IMR-90 (cell line): ENCODE measurements at regions not wholly inside any gene's neighbourhood (a gene's known extent, or its start where the extent isn't known, plus 50 kb on each side); places are given as distances from the start of the nearest gene placed in this dataset.

ENCODE experiments used
- ATAC-seq: fragments of 200-7000 bp; cut with Tn5 transposase; 2 replicates; pipeline ENCODE4 v1.9.1; 2020; ENCODE audit warnings: low read depth, mild to moderate bottlenecking, moderate library complexity
- BruUV-seq: library from RNA; stranded (reverse); fragments of 400-500 nt; replicated peaks from 2 replicates; lab custom pipeline; 2021; lab: Mats Ljungman, UMichigan
- CTCF ChIA-PET: fragments of 300-600 bp; formaldehyde crosslinking; extraction: SDS; loops from one replicate; lab custom pipeline; 2021; ENCODE audit warnings: antibody characterized with exemption; lab: Yijun Ruan, JAX
- POLR2A ChIA-PET: fragments of 300-600 bp; sonication (Branson Sonifier 250); formaldehyde crosslinking; loops from one replicate; lab custom pipeline; 2022; ENCODE audit warnings: antibody characterized with exemption; ENCODE audit not compliant: unreplicated experiment; lab: Charles Lee
- DNase-seq: peaks from one replicate; pipeline ENCODE4 v3.0.0; 2013
- H2AFZ ChIP-seq: replicated peaks from 2 replicates; pipeline ENCODE3; 2013; ENCODE audit warnings: low read length, mild to moderate bottlenecking; ENCODE audit not compliant: poor library complexity
- H2AK5ac ChIP-seq: 2 replicates; pipeline ENCODE4 v1.6.1; 2013; ENCODE audit warnings: low read depth, low read length, inconsistent platforms
- H2AK9ac ChIP-seq: replicated peaks from 2 replicates; pipeline ENCODE3; 2013; ENCODE audit warnings: mild to moderate bottlenecking, low read depth, low read length, moderate library complexity; ENCODE audit not compliant: poor library complexity
- H2BK120ac ChIP-seq: 2 replicates; pipeline ENCODE4 v1.6.1; 2013; ENCODE audit warnings: low read depth, low read length, inconsistent platforms
- H2BK15ac ChIP-seq: 3 replicates; pipeline ENCODE4 v1.6.1; 2013; ENCODE audit warnings: low read depth, low read length, inconsistent platforms
- H2BK20ac ChIP-seq: 2 replicates; pipeline ENCODE4 v1.6.1; 2013; ENCODE audit warnings: low read depth, mild to moderate bottlenecking, inconsistent platforms, low read length, moderate library complexity
- H2BK5ac ChIP-seq: 2 replicates; pipeline ENCODE4 v1.6.1; 2013; ENCODE audit warnings: mild to moderate bottlenecking, low read depth, low read length, inconsistent platforms; ENCODE audit not compliant: poor library complexity, severe bottlenecking
- H3K14ac ChIP-seq: replicated peaks from 2 replicates; pipeline ENCODE4 v1.6.1; 2013; ENCODE audit warnings: low read depth, low read length, inconsistent platforms
- H3K18ac ChIP-seq: 2 replicates; pipeline ENCODE4 v1.6.1; 2013; ENCODE audit warnings: low read depth, low read length, control low read depth
- H3K23ac ChIP-seq: 2 replicates; pipeline ENCODE4 v1.6.1; 2013; ENCODE audit warnings: low read depth, low read length, inconsistent platforms
- H3K27ac ChIP-seq: 2 replicates; pipeline ENCODE4 v1.5.1; 2013; ENCODE audit warnings: mild to moderate bottlenecking, control low read depth, low read length; ENCODE audit not compliant: insufficient read depth
- H3K27me3 ChIP-seq: 2 replicates; pipeline ENCODE4 v1.6.1; 2013; ENCODE audit warnings: low read length; ENCODE audit not compliant: control insufficient read depth, insufficient read depth
- H3K36me3 ChIP-seq: 2 replicates; pipeline ENCODE4 v1.6.1; 2013; ENCODE audit warnings: low read length, mixed read lengths; ENCODE audit not compliant: control insufficient read depth, insufficient read depth
- H3K4ac ChIP-seq: 2 replicates; pipeline ENCODE4 v1.6.1; 2013; ENCODE audit warnings: low read depth, low read length, inconsistent platforms
- H3K4me1 ChIP-seq: 2 replicates; pipeline ENCODE4 v1.6.1; 2013; ENCODE audit warnings: low read length, mixed read lengths; ENCODE audit not compliant: control insufficient read depth, insufficient read depth
- H3K4me2 ChIP-seq: 2 replicates; pipeline ENCODE4 v1.6.1; 2013; ENCODE audit warnings: low read depth, mild to moderate bottlenecking, control low read depth, low read length, moderate library complexity
- H3K4me3 ChIP-seq: 2 replicates; pipeline ENCODE4 v1.5.1; 2013; ENCODE audit warnings: low read depth, mild to moderate bottlenecking, control low read depth, low read length, moderate library complexity; ENCODE audit not compliant: insufficient read depth
- H3K56ac ChIP-seq: 2 replicates; pipeline ENCODE4 v1.6.1; 2013; ENCODE audit warnings: low read length, inconsistent platforms; ENCODE audit not compliant: insufficient read depth; ENCODE audit errors: extremely low read depth
- H3K79me1 ChIP-seq, 2 experiments: 2 replicates each; pipeline ENCODE4 v1.6.1; 2013; ENCODE audit warnings: low read length in 2 of 2, inconsistent platforms in 1 of 2, low read depth in 1 of 2
- H3K9ac ChIP-seq: 2 replicates; pipeline ENCODE4 v1.6.1; 2013; ENCODE audit warnings: low read depth, low read length, control low read depth
- H3K9me1 ChIP-seq: 2 replicates; pipeline ENCODE4 v1.6.1; 2013; ENCODE audit warnings: low read length, inconsistent platforms; ENCODE audit not compliant: insufficient read depth
- H3K9me3 ChIP-seq: 2 replicates; pipeline ENCODE4 v1.6.1; 2013; ENCODE audit warnings: low read length; ENCODE audit not compliant: control insufficient read depth, insufficient read depth
- H4K20me1 ChIP-seq: 2 replicates; pipeline ENCODE4 v1.6.1; 2013; ENCODE audit warnings: low read length, inconsistent platforms; ENCODE audit not compliant: insufficient read depth
- H4K5ac ChIP-seq: 2 replicates; pipeline ENCODE4 v1.6.1; 2013; ENCODE audit warnings: mild to moderate bottlenecking, low read depth, low read length, control low read depth
- H4K8ac ChIP-seq, 2 experiments: 2 replicates each; pipeline ENCODE4 v1.6.1; 2013; ENCODE audit warnings: low read depth in 2 of 2, low read length in 2 of 2, control low read depth in 1 of 2, inconsistent platforms in 1 of 2
- H4K91ac ChIP-seq: 2 replicates; pipeline ENCODE4 v1.6.1; 2013; ENCODE audit warnings: low read depth, low read length, inconsistent platforms; ENCODE audit not compliant: insufficient read depth
- BHLHE40 ChIP-seq: fragments of 150-350 bp; IDR thresholded peaks from 2 replicates; pipeline ENCODE4 v1.6.1; 2016; ENCODE audit warnings: mild to moderate bottlenecking, low read depth, low read length
- CTCF ChIP-seq: conservative IDR thresholded peaks from 2 replicates; pipeline ENCODE4 v1.5.1; 2012; ENCODE audit warnings: mild to moderate bottlenecking, low read depth, low read length, improper control_type of control experiment
- FOS ChIP-seq: fragments of 150-350 bp; IDR thresholded peaks from 2 replicates; pipeline ENCODE4 v1.6.1; 2016; ENCODE audit warnings: low read depth, low read length
- MAFK ChIP-seq: IDR thresholded peaks from 2 replicates; pipeline ENCODE4 v1.6.1; 2012; ENCODE audit warnings: low read depth, low read length, improper control_type of control experiment
- MXI1 ChIP-seq: IDR thresholded peaks from 2 replicates; pipeline ENCODE4 v1.6.1; 2012; ENCODE audit warnings: low read depth, mild to moderate bottlenecking, low read length, moderate library complexity, borderline replicate concordance
- POLR2A ChIP-seq: IDR thresholded peaks from 2 replicates; pipeline ENCODE4 v1.6.1; 2012; ENCODE audit warnings: mild to moderate bottlenecking, low read depth, low read length
- RAD21 ChIP-seq: IDR thresholded peaks from 2 replicates; pipeline ENCODE4 v1.6.1; 2012; ENCODE audit warnings: low read length, improper control_type of control experiment
- RCOR1 ChIP-seq: IDR thresholded peaks from 2 replicates; pipeline ENCODE4 v1.6.1; 2012; ENCODE audit warnings: mild to moderate bottlenecking, low read length, improper control_type of control experiment; ENCODE audit not compliant: insufficient replicate concordance
- SMC3 ChIP-seq: fragments of 150-350 bp; IDR thresholded peaks from 2 replicates; pipeline ENCODE4 v1.6.1; 2016; ENCODE audit warnings: low read depth, mild to moderate bottlenecking, antibody characterized with exemption, low read length, moderate library complexity
- WGBS, 2 experiments: methylation state at CpG; one replicate each; pipeline versions ENCODE4 v1.1.5 to v1.1.7; 2013; ENCODE audit warnings: missing lambda C conversion rate in 2 of 2; ENCODE audit not compliant: insufficient read length in 1 of 2; ENCODE audit errors: extremely low coverage in 2 of 2; 5-methylcytosine and 5-hydroxymethylcytosine counted together
- dilution Hi-C: fragments of 300-500 bp; cut with HindIII; formaldehyde crosslinking; loops from one replicate; pipeline ENCODE4 v1.14.3; 2018; ENCODE audit warnings: low sequenced_read_pairs; ENCODE audit not compliant: unreplicated experiment
- in situ Hi-C: fragments of 300-500 bp; cut with MboI; formaldehyde crosslinking; loops from 3 replicates; pipeline ENCODE4 v1.14.3; 2019; ENCODE audit warnings: low sequenced_read_pairs, inconsistent platforms, mixed read lengths
- intact Hi-C: fragments of 100-400 bp; cut with micrococcal nuclease; formaldehyde crosslinking; loops from 2 replicates; pipeline ENCODE4 v1.10.0; 2022

- Histone ChIP-seq H3K23ac (no peak overlapping the region), H3K4ac (no peak overlapping the region), H3K9ac (no peak overlapping the region), H3K4me1 (no peaks in the 10 kb centered on the region), H3K27me3 (no peaks in the 10 kb centered on the region), H3K9me3 (no peaks in the 10 kb centered on the region; the same call in none of the 2 replicates), H2BK15ac (no peak overlapping the region), H4K20me1 (no peaks in the 10 kb centered on the region), H4K8ac (no peak overlapping the region), H4K91ac (no peak overlapping the region), H3K4me2 (no peak overlapping the region), H3K56ac (no peak overlapping the region), H3K36me3 (no peaks in the 10 kb centered on the region), H2AK9ac (no peak overlapping the region), H2BK5ac (no peak overlapping the region), H3K27ac (no peak overlapping the region), H3K4me3 (no peak overlapping the region), H3K9me1 (no peaks in the 10 kb centered on the region), H2BK20ac (no peak overlapping the region), H3K14ac (no peak overlapping the region), H2AFZ (no peak overlapping the region), H4K5ac (no peak overlapping the region), H3K18ac (no peak overlapping the region), H3K79me1 (no peaks in the 10 kb centered on the region), H2AK5ac (no peak overlapping the region), H2BK120ac (no peak overlapping the region)
- TF ChIP-seq RAD21, result no peak
- TF ChIP-seq RCOR1, result no peak
- TF ChIP-seq POLR2A, result no peak
- no peak for TF ChIP-seq MXI1
- TF ChIP-seq CTCF, result no peak
- no peak for TF ChIP-seq MAFK
- TF ChIP-seq FOS, result no peak
- TF ChIP-seq BHLHE40, result no peak
- no peak for TF ChIP-seq SMC3
- WGBS, 2 experiments, result no CpG with 5 or more reads among the region's 4 CpGs
- CTCF ChIA-PET, result no interaction called here
- in situ Hi-C loops, result no loop called here
- POLR2A ChIA-PET, result no interaction called here
- intact Hi-C loops, result no loop called here
- no peak for ATAC-seq
- DNase-seq, result no peak
- BruUV-seq, result no TSS peak
- dilution Hi-C loops, result no loop called here
These were observed 163.7 kb downstream of the MANEA start for GRCh38 chr6:95741045-95741444.
